Hepatic stellate cell (primary cell): ENCODE measurements at regions not wholly inside any gene's neighbourhood (a gene's known extent, or its start where the extent isn't known, plus 50 kb on each side); places are given as distances from the start of the nearest gene placed in this dataset.
A peak's percentile ranks its signal among the peaks of the same experiment; 100 is the strongest.
"Not testable (repeated sequence)": the region's sequence is repeated elsewhere in the genome, so short reads cannot be mapped to it uniquely, and the experiment has no call there.

Source experiments
- DNase-seq: peaks from one replicate; pipeline ENCODE4 v3.0.0; 2011; ENCODE audit warnings: low spot score

DNA sequence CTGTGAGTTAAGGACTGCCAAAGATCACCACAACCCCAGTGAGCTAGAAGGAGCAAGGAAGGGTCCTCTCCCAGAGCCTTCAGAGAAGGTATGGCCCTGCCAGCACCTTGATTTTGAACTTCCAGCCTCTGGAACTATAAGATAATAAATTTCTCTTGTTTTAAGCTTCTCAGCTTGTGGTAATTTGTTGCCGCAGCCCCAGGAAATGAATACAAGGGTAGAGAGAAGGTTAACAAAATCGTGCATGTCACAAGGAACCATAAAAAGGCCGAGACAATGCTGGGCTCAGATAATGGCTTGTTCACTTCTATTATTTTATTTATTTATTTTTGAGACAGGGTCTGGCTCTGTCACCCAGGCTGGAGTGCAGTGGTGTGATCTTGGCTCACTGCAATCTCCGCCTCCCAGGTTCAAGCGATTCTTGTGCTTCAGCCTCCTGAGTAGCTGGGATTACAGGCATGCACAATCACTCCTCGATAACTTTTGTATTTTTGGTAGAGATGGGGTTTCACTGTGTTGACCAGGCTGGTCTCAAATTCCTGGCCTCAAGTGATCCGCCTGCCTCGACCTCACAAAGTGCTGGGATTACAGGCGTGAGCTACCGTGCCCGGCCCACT, 71.5 kb downstream of the WSB1 start:
- not testable (repeated sequence) for DNase-seq

- DNase-seq: no peak
Measured at GRCh38 chr17:27366437-27366836, 72.5 kb downstream of the WSB1 start.

DNA sequence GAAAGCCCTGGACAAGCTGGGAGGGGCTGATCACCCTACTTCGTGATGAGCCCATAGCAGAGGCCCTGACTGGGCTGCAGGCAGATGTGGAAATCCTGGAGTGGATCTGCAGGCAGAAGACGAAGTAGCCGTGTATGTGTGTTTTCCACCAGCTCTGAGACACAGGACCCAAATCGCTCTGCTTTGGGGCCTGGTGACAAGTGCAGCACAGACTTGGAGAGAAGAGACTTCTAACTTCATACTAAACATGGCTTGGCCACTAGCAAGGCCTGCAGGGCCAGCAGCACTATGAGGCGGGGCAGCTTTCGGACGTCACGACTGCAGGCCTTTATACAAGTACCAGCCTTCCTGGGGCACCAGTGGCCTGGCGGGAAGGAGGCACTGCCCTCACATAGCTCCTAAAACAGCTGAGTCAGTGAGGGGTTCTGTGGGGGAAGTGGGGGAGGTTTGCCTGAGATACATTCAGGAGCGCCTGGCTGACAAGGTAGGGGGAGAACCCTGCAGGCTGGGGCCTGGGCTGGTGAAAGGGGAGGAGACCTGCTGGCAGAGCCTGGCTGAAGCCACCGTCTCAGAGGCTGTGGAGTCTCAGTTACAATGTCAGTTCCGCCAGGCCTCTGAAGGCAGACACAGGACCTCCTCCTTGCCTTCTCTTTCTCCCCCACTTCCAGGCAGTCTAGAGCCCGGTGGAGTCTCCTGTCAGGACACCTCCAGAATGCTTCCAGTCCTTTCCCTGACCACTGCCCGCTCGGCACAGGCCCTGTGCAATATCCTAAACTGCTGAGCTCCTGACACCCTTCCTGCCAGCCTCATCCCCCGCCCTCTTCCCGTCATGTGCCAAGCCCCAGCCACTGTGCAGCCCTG, 73.4 kb downstream of the WSB1 start:
- no peak for DNase-seq

GRCh38 chr17:27368151-27368795, 74.4 kb downstream of the WSB1 start:
- DNase-seq: no peak

DNA sequence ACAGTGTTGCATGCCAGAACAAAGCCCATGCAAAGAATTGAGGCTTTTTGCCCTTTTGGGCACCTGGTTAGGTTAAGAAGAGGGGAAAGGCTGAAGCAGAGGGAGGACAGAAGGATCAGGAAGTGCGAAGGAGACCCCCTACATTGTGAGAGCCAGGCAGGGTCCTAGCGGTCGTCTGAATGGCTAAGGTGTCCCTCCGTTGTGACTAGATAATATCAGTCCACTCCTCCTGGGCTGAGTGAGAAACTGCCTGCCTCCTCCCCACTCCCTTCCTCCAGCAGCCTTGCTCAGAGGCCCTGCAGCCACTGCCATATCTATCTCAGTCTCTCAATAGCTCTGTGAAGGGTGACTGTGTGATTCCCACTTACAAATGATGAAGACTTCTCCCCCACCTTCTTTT, 75.1 kb downstream of the WSB1 start:
- no peak for DNase-seq

DNA sequence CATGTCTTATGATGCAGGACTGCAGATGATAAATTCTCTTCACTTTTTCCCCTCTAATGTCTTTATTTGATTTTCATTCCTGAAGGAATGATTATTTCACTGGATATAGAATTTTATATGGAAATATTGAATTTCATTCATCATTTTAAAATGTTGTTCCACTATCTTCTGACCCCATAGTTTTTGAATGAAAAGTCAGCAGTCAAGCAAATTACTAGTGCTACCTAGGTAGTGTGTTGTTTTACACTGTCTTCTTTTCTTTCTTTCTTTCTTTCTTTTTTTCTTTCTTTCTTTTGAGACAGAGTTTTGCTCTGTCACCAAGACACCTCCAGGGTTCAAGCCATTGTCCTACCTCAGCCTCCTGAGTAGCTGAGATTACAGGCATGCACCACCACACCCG, 76.9 kb downstream of the WSB1 start:
- DNase-seq: no peak

- DNase-seq: not testable (repeated sequence)
Measured at GRCh38 chr17:27373695-27374094, 79.8 kb downstream of the WSB1 start.

DNA sequence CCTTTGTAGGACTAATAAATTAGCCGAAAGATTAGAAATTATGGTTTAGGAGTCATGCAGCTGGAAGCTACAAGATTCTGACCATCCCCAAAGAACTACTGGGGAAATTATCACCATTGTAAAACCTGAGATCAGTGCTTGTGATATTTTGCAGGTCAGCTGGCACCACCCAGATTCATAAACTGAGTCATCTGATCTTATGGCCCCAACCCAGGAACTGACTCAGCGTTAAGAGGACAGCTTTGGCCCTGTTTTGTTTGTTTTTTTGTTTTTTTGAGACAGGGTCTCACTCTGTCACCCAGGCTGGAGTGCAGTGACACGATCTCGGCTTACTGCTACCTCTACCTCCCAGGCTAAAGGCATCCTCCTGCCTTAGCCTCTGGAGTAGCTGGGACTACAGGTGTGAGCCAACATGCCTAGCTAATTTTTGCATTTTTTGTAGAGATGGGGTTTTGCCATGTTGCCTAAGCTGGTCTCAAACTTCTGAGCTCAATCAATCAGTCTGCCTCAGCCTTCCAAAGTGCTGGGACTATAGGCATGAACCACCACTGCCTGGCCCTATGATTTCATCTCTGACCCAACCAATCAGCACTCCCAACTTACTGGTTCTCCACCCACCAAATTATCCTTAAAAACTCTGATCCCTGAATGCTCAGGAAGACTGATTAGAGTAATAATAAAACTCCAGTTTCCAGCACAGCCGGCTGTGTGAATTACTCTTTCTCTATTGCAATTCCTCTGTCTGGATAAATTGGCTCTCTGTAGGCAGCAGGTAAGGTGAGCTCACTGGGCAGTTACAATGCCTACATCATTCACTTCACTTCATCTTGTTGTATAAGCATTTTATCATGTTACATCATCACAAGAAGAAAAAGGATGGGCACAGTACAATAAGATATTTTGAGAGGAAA, 79.4 kb upstream of the KSR1 start:
- no peak for DNase-seq

DNA sequence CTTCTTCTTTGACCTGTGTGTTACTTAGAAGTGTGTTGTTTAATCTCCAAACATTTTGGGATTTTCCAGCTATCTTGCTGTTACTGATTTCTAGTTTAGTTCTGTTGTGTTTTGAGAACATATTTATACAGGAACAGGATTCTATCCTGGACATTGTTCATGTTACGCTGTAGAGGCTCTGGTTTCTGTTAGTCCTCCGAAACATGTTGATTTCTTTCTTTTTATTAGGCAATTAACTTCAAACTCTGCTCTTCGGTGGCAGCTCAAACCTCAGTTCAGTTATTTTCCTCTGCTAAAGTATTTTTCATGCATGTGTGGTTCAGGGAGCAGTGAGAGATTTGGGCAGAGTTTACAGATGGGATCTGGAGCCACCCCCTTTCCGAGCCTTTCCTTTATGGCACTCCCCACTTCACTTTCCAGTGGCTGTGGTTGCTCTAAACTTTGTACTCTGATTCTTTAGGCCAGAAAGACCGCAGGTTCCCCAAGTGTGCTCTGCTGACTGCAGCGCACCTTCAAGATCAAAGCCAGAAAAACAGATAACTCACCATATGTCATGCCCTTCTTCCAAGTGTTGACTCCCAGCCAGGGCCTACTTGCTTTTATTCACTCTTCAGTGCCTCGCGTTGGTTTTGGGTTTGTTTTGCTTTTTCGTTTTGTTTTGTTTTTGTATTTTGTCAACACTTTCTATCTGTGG, 77.6 kb upstream of the KSR1 start:
- no peak for DNase-seq

- peak; percentile 63 for DNase-seq
Measured at GRCh38 chr17:27379888-27380533, 76.2 kb upstream of the KSR1 start.

- no peak for DNase-seq
Measured at GRCh38 chr17:27380551-27380950, 75.7 kb upstream of the KSR1 start.

- DNase-seq: peak; percentile 49
Measured at GRCh38 chr17:27381007-27381501, 75.2 kb upstream of the KSR1 start.

GRCh38 chr17:27382025-27382424, 74.2 kb upstream of the KSR1 start:
- DNase-seq: no peak

- DNase-seq: peak; percentile 85
Measured at GRCh38 chr17:27384261-27384701, 72.0 kb upstream of the KSR1 start.

- no peak for DNase-seq
Measured at GRCh38 chr17:27384726-27385125, 71.5 kb upstream of the KSR1 start.

DNA sequence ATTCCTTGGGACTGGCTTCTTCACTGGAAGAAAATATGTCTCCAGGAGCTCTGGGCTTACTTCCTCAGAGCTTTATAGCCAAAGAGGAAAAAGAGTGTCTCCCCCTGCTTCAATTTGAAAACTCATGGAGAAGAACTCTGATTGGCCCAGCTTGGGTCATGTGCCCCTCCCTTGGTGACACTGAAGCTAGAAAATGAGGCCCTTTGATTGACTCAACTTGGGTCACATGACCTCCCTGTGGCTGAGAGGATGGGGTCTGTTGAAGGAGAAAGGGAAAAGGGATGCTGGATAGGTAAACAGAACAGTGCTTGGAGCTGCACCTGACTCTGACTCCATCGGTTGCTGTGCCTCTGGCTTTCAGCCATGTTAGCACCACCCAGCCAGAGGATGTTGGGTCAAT, 70.6 kb upstream of the KSR1 start:
- no peak for DNase-seq

DNA sequence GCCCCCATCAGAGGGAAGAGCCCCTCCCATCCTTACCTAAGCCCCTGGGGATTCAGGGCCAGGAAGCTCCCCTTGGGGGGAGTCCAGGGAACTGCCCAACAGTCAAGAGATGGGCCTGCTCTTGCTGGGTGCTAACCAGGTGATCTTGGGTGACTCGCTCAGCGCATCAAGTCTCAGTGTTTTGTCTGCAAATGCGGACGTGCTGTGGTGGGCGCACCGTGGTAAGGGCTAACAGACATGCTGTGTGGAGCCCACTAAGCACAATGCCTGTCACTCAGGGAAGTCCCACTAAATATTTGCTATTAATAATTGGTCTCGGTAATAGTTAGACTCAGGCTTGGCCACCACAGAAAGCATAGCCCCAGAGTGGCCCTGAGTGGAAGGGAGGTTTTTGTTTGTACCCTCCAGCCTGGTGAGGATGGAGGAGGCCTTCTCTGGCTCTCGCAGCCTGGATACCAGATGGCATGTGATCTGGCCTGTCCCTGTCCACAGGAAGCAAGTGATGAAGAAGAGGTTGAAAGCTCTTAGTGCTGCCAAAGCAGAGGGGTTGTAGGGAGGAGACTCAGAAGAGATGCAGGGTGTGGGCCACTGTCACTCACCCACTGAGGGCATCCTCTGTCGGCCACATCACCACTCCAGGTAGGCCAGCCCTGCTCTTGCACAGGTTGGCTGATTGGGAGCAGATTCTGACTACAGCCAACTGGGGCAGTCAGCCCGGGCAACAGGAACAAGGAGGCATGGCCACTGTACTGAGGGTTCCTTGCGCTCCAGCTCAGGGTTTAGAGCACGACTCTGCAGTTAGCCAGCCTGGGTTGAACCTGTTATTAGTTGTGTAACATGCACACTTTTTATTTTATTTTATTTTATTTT, 69.8 kb upstream of the KSR1 start:
- no peak for DNase-seq

GRCh38 chr17:27389542-27390140, 66.6 kb upstream of the KSR1 start:
- no peak for DNase-seq

DNA sequence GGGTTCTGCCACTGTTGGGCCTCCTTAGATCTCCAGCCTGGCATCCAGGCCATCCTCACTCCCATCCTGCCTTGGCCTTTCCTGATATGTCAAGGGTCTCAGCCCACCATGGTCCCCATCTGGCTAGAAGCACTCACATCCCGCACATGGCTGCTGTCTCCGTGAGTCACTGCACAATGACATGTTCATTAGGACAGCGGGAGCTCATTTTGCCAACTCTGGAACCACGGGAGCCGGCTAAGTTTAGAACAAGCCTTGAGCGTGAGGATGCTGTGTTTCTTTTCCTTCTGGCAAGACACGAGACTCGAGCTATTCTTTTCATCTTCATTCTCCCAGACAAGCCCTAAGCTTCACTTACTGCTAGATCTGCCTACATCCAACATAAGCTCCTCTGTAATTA, 65.7 kb upstream of the KSR1 start:
- no peak for DNase-seq
